ENCODE measurements at regions not wholly inside any gene's neighbourhood (a gene's known extent, or its start where the extent isn't known, plus 50 kb on each side); places are given as distances from the start of the nearest gene placed in this dataset.
A peak's percentile ranks its signal among the peaks of the same experiment; 100 is the strongest.

GRCh38 chr14:48398675-48399282 lies 723.4 kb upstream of the MDGA2 start:
- TF ChIP-seq CTCF (IDR thresholded peaks at IDR 0.05; ENCODE audit: low read depth, low read length, missing control alignments): peak; percentile 36
- peak; percentile 3 for DNase-seq (ENCODE audit: extremely low read depth, low read depth)

GRCh38 chr14:48391661-48392060 lies 716.3 kb upstream of the MDGA2 start:
- no peak overlapping the region for H3K4me3 ChIP-seq (replicated peaks; ENCODE audit: low read depth, low read length)
- no peak for DNase-seq (ENCODE audit: extremely low read depth, low read depth)
- no peak for TF ChIP-seq CTCF (IDR thresholded peaks at IDR 0.05; ENCODE audit: low read depth, low read length, missing control alignments)

More at GRCh38 chr14:48398675-48399282, 723.4 kb upstream of the MDGA2 start:
- no peak overlapping the region for H3K4me3 ChIP-seq (replicated peaks; ENCODE audit: low read depth, low read length)

- no peak for TF ChIP-seq CTCF (IDR thresholded peaks at IDR 0.05; ENCODE audit: low read depth, low read length, missing control alignments)
- no peak for DNase-seq (ENCODE audit: extremely low read depth, low read depth)
Observed at GRCh38 chr14:48390346-48390745, 714.9 kb upstream of the MDGA2 start.

GRCh38 chr14:48384821-48385220 lies 709.4 kb upstream of the MDGA2 start:
- H3K4me3 ChIP-seq (replicated peaks; ENCODE audit: low read depth, low read length): no peak overlapping the region
- no peak for TF ChIP-seq CTCF (IDR thresholded peaks at IDR 0.05; ENCODE audit: low read depth, low read length, missing control alignments)
- DNase-seq (ENCODE audit: extremely low read depth, low read depth): no peak

More at GRCh38 chr14:48390346-48390745, 714.9 kb upstream of the MDGA2 start:
- no peak overlapping the region for H3K4me3 ChIP-seq (replicated peaks; ENCODE audit: low read depth, low read length)

GRCh38 chr14:48382961-48383360 lies 707.6 kb upstream of the MDGA2 start:
- DNase-seq (ENCODE audit: extremely low read depth, low read depth): no peak

GRCh38 chr14:48378541-48378940 lies 703.1 kb upstream of the MDGA2 start:
- no peak overlapping the region for H3K4me3 ChIP-seq (replicated peaks; ENCODE audit: low read depth, low read length)

More at GRCh38 chr14:48382961-48383360, 707.6 kb upstream of the MDGA2 start:
- no peak overlapping the region for H3K4me3 ChIP-seq (replicated peaks; ENCODE audit: low read depth, low read length)
- no peak for TF ChIP-seq CTCF (IDR thresholded peaks at IDR 0.05; ENCODE audit: low read depth, low read length, missing control alignments)

More at GRCh38 chr14:48378541-48378940, 703.1 kb upstream of the MDGA2 start:
- DNase-seq (ENCODE audit: extremely low read depth, low read depth): no peak
- no peak for TF ChIP-seq CTCF (IDR thresholded peaks at IDR 0.05; ENCODE audit: low read depth, low read length, missing control alignments)
